AG09319 (cell line): ENCODE measurements at regions not wholly inside any gene's neighbourhood (a gene's known extent, or its start where the extent isn't known, plus 50 kb on each side); places are given as distances from the start of the nearest gene placed in this dataset.
"Not testable (repeated sequence)": the region's sequence is repeated elsewhere in the genome, so short reads cannot be mapped to it uniquely, and the experiment has no call there.

Experiments used
- DNase-seq: peaks from one replicate; pipeline ENCODE4 v3.0.0-alpha.2; 2010; ENCODE audit warnings: low read depth; ENCODE audit errors: extremely low read depth
- CTCF ChIP-seq: IDR thresholded peaks from 2 replicates; pipeline ENCODE4 v1.5.1; 2011; ENCODE audit warnings: low read depth, mild to moderate bottlenecking, inconsistent platforms, low read length, moderate library complexity

- no peak for TF ChIP-seq CTCF
- no peak for DNase-seq
Observed at GRCh38 chr10:120098232-120098930, 205.9 kb downstream of the SEC23IP start.

GRCh38 chr10:120103738-120104560 is 211.4 kb downstream of the SEC23IP start:
- DNase-seq = no peak
- no peak for TF ChIP-seq CTCF

DNA sequence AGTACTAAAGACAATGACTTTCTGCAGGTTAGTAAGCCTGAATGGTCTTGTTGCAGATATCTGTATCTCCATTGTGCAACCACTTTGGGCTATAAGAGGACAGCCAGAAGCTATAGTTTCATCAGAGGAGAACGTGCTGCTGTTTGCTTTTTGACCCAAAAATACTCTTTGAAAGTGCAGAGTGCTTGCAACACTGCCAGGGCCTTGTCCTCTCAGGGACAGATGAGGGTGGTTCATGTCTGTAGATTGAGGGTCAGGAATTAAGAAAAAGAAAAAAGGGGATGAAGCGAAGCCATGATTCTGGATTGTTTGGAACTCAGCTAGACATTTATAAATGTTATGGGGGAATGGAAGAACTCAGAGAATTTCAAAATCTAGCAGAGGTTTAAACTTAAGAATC is 212.5 kb downstream of the SEC23IP start:
- DNase-seq = no peak
- no peak for TF ChIP-seq CTCF

GRCh38 chr10:120105492-120105891 is 213.0 kb downstream of the SEC23IP start:
- TF ChIP-seq CTCF = no peak

GRCh38 chr10:120108916-120109315 is 216.4 kb downstream of the SEC23IP start:
- no peak for DNase-seq
- TF ChIP-seq CTCF = no peak

More at GRCh38 chr10:120105492-120105891, 213.0 kb downstream of the SEC23IP start:
- no peak for DNase-seq

DNA sequence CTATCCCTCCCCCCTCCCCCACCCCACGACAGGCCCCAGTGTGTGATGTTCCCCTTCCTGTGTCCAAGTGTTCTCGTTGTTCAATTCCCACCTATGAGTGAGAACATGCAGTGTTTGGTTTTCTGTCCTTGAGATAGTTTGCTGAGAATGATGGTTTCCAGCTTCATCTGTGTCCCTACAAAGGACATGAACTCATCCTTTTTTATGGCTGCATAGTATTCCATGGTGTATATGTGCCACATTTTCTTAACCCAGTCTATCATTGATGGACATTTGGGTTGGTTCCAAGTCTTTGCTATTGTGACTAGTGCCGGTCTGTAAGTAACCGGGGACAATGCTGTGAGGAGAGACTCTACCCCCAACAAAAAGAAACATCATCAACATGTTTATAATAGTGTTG is 217.2 kb downstream of the SEC23IP start:
- DNase-seq = not testable (repeated sequence)

- TF ChIP-seq CTCF = no peak
Observed at GRCh38 chr10:120110196-120110595, 217.7 kb downstream of the SEC23IP start.

GRCh38 chr10:120111628-120112027 is 219.1 kb downstream of the SEC23IP start:
- no peak for TF ChIP-seq CTCF
- no peak for DNase-seq

More at GRCh38 chr10:120110196-120110595, 217.7 kb downstream of the SEC23IP start:
- DNase-seq = no peak
